ENCODE measurements at regions not wholly inside any gene's neighbourhood (a gene's known extent, or its start where the extent isn't known, plus 50 kb on each side); places are given as distances from the start of the nearest gene placed in this dataset.

- Histone ChIP-seq H3K4me3 (no peak overlapping the region), H3K9me3 (no peaks in the 10 kb centered on the region), H3K27me3 (no peaks in the 10 kb centered on the region), H3K4me1 (no peaks in the 10 kb centered on the region), H3K27ac (no peak overlapping the region), H3K36me3 (no peaks in the 10 kb centered on the region)
- TF ChIP-seq POLR2A (IDR thresholded peaks at IDR 0.05) = no peak
- no peak for TF ChIP-seq CTCF (IDR thresholded peaks at IDR 0.05)
- intact Hi-C loops (cut with DNase I; ENCODE audit: low total_unique reads) = no loop called here
- DNase-seq = no peak
Observed at GRCh38 chr16:6248199-6248598, 1084.4 kb upstream of the RBFOX1 start.

- Histone ChIP-seq H3K36me3 (no peaks in the 10 kb centered on the region), H3K4me3 (no peak overlapping the region)
- DNase-seq = no peak
Observed at GRCh38 chr16:6247775-6248174, 1084.9 kb upstream of the RBFOX1 start.

GRCh38 chr16:6247150-6247549, 1085.5 kb upstream of the RBFOX1 start:
- no peak overlapping the region for H3K27ac ChIP-seq
- no peaks in the 10 kb centered on the region for H3K9me3 ChIP-seq
- DNase-seq = no peak
- intact Hi-C loops (cut with DNase I; ENCODE audit: low total_unique reads) = no loop called here
- no peak overlapping the region for H3K4me3 ChIP-seq
- no peaks in the 10 kb centered on the region for H3K36me3 ChIP-seq
- H3K4me1 ChIP-seq = no peaks in the 10 kb centered on the region
- TF ChIP-seq POLR2A (IDR thresholded peaks at IDR 0.05) = no peak
- TF ChIP-seq CTCF (IDR thresholded peaks at IDR 0.05) = no peak
- H3K27me3 ChIP-seq = no peaks in the 10 kb centered on the region

More at GRCh38 chr16:6247775-6248174, 1084.9 kb upstream of the RBFOX1 start:
- no peak overlapping the region for H3K27ac ChIP-seq
- no peaks in the 10 kb centered on the region for H3K9me3 ChIP-seq
- TF ChIP-seq POLR2A (IDR thresholded peaks at IDR 0.05) (no peak), CTCF (IDR thresholded peaks at IDR 0.05) (no peak)
- H3K27me3 ChIP-seq = no peaks in the 10 kb centered on the region
- no peaks in the 10 kb centered on the region for H3K4me1 ChIP-seq
- intact Hi-C loops (cut with DNase I; ENCODE audit: low total_unique reads) = no loop called here

- Histone ChIP-seq H3K4me3 (no peak overlapping the region), H3K27me3 (no peaks in the 10 kb centered on the region), H3K4me1 (no peaks in the 10 kb centered on the region), H3K36me3 (no peaks in the 10 kb centered on the region), H3K27ac (no peak overlapping the region), H3K9me3 (no peaks in the 10 kb centered on the region)
- intact Hi-C loops (cut with DNase I; ENCODE audit: low total_unique reads) = no loop called here
- no peak for DNase-seq
- TF ChIP-seq CTCF (IDR thresholded peaks at IDR 0.05) (no peak), POLR2A (IDR thresholded peaks at IDR 0.05) (no peak)
Observed at GRCh38 chr16:6246266-6246665, 1086.4 kb upstream of the RBFOX1 start.

- intact Hi-C loops (cut with DNase I; ENCODE audit: low total_unique reads) = no loop called here
- Histone ChIP-seq H3K4me3 (no peak overlapping the region), H3K27ac (no peak overlapping the region), H3K36me3 (no peaks in the 10 kb centered on the region), H3K4me1 (no peaks in the 10 kb centered on the region), H3K9me3 (no peaks in the 10 kb centered on the region), H3K27me3 (no peaks in the 10 kb centered on the region)
- TF ChIP-seq CTCF (IDR thresholded peaks at IDR 0.05) = no peak
- TF ChIP-seq POLR2A (IDR thresholded peaks at IDR 0.05) = no peak
- no peak for DNase-seq
Observed at GRCh38 chr16:6232056-6232455, 1100.6 kb upstream of the RBFOX1 start.

All from uterus (tissue), 3 donors.